ENCODE measurements at regions not wholly inside any gene's neighbourhood (a gene's known extent, or its start where the extent isn't known, plus 50 kb on each side); places are given as distances from the start of the nearest gene placed in this dataset.

DNA sequence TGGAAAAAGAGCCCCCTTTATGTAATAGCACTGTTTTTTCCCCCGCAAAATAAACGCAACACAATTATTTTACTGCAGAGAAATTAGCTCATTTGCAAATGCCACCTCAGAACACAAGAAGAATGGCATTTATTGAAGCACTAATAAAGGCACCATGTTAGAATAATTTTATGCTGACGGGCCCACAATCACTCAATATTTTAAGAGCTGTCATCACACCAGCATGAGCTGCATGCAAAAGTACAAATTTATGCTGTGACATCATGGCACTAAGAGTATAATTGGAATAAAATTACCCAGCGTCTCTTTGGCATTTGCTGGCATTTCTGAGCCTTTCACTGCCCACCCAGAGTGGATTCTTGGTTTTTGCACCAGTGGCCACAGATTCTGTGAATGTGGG, 364.6 kb downstream of the TLE4 start:
- TF ChIP-seq, protein P1, sequence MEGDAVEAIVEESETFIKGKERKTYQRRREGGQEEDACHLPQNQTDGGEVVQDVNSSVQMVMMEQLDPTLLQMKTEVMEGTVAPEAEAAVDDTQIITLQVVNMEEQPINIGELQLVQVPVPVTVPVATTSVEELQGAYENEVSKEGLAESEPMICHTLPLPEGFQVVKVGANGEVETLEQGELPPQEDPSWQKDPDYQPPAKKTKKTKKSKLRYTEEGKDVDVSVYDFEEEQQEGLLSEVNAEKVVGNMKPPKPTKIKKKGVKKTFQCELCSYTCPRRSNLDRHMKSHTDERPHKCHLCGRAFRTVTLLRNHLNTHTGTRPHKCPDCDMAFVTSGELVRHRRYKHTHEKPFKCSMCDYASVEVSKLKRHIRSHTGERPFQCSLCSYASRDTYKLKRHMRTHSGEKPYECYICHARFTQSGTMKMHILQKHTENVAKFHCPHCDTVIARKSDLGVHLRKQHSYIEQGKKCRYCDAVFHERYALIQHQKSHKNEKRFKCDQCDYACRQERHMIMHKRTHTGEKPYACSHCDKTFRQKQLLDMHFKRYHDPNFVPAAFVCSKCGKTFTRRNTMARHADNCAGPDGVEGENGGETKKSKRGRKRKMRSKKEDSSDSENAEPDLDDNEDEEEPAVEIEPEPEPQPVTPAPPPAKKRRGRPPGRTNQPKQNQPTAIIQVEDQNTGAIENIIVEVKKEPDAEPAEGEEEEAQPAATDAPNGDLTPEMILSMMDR (conservative IDR thresholded peaks at IDR 0.05), result no peak
- TF ChIP-seq ZFX (IDR thresholded peaks at IDR 0.05), result no peak

Measured in C4-2B (cell line).